Fibroblast of villous mesenchyme (primary cell): ENCODE measurements at regions not wholly inside any gene's neighbourhood (a gene's known extent, or its start where the extent isn't known, plus 50 kb on each side); places are given as distances from the start of the nearest gene placed in this dataset.

ENCODE experiments used
- DNase-seq: peaks from one replicate; pipeline ENCODE4 v3.0.0-alpha.2; 2010; ENCODE audit warnings: low read depth
- H3K4me3 ChIP-seq: 2 replicates; pipeline ENCODE4 v1.5.1; 2011; ENCODE audit warnings: low read depth, mild to moderate bottlenecking, low read length
- CTCF ChIP-seq: IDR thresholded peaks from 2 replicates; pipeline ENCODE4 v1.5.1; 2012; ENCODE audit warnings: low read depth, mild to moderate bottlenecking, low read length; ENCODE audit not compliant: insufficient read depth

DNA sequence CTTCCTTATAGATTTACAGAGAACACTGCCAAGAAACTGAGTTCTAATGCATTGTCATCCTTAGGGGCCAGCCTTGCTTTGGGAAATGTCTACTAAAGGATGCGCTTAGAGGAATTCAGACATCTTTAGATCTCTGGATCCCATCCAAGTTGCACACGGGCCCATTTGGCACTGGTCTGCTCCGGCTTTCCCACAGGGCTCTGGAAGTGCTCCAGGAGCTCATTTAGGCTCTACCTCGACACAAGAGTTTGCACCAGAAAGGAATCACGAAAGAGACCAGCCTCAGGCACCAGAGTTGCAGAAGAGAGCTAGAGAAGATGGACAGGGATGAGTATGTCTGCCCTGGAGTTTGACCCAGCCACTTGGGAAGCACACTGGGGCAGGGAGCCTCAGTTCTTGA, 150.1 kb upstream of the TMEM72 start:
- DNase-seq = no peak
- no peak overlapping the region for H3K4me3 ChIP-seq
- TF ChIP-seq CTCF = no peak

GRCh38 chr10:44763331-44763730, 147.8 kb upstream of the TMEM72 start:
- no peak for DNase-seq
- TF ChIP-seq CTCF = no peak
- H3K4me3 ChIP-seq = no peak overlapping the region

- DNase-seq = no peak
- H3K4me3 ChIP-seq = no peak overlapping the region
- no peak for TF ChIP-seq CTCF
Observed at GRCh38 chr10:44765299-44765698, 145.8 kb upstream of the TMEM72 start.

- no peak for DNase-seq
- no peak for TF ChIP-seq CTCF
Observed at GRCh38 chr10:44766631-44767030, 144.5 kb upstream of the TMEM72 start.

DNA sequence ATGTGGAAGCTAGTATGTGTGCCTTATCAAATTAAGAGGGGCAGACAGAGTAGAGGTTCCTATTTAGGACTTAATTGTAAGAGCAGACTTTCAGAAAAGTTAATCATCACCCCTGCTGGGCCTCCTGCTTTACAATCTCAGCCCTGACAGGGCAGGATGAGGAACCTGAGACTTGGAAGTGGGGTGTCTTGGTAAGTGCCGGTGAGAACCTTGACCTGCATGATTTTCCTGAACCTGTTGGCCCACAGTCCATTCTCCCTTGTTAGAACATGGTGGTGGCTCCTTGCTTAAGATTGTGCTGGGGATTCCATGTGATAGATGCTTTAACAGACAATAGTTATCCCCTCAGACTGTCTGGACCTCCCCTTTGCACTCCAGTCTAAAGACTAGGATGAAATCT, 141.7 kb upstream of the TMEM72 start:
- DNase-seq = no peak
- TF ChIP-seq CTCF = no peak
- no peak overlapping the region for H3K4me3 ChIP-seq

More at GRCh38 chr10:44766631-44767030, 144.5 kb upstream of the TMEM72 start:
- H3K4me3 ChIP-seq = no peak overlapping the region

DNA sequence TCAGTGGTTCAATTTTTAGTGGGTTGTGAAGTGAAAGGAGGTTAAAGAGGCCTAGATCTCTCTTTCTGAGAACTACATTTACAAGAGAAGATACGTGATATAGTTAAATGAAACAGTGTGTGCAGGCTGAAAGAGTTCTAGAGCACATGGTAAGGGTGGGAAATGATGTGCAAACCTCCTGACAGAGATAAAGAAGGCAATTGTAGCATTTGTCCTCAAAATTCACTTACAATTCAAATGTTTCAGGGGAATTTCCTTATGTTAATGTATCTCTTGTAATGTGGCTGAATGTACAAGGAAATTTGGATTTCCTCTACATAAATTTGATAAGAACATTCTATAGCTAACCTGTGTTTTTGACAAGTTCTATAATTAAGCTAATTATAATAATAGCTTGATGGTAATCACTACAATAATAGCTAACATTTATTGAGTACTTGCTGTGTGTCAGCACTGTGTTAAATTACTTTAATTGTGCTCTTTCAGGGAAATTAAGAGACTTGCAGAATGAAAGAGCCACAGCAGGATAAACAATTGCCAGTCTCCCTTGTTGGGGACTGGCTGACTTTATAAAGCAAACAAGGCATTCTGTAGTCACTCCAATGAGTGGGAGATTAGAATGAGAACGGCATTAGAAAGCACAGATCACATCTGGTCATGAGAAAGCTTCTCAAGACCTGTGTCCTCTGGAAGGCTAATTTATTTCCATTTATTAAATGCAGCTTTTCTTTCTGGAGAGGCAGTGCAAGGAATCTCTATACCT, 139.7 kb upstream of the TMEM72 start:
- DNase-seq = no peak
- TF ChIP-seq CTCF = no peak
- no peak overlapping the region for H3K4me3 ChIP-seq

DNA sequence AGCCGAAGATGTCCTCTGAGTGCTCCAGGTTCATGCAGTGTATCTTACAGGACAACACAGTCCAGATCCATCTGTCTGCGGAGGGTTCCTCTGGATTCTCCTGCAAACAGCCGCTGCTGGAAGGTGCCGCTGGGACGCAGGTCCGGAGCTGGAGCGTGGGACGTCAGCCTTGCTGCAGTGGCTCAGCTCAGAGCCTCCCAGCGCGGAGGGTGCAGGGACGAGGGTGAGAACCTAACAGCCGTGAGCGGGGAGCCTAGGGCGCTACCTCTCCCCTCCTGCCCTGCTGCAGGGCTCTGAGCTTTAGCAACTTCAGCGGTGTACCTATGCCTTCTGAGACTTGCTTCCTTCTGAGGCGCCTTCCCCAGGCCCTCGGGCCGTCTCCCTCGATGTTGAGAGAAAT, 137.6 kb upstream of the TMEM72 start:
- DNase-seq = no peak
- H3K4me3 ChIP-seq = no peak overlapping the region
- TF ChIP-seq CTCF = no peak
